HFF-Myc (cell line): ENCODE measurements at regions not wholly inside any gene's neighbourhood (a gene's known extent, or its start where the extent isn't known, plus 50 kb on each side); places are given as distances from the start of the nearest gene placed in this dataset.

ENCODE experiments used
- DNase-seq: peaks from one replicate; pipeline ENCODE4 v3.0.0-alpha.2; 2011; ENCODE audit warnings: low read depth; ENCODE audit errors: extremely low read depth
- H3K4me3 ChIP-seq: replicated peaks from 2 replicates; pipeline ENCODE4 v1.5.1; 2011; ENCODE audit warnings: low read depth, mild to moderate bottlenecking, control low read depth, low read length
- CTCF ChIP-seq: IDR thresholded peaks from 2 replicates; pipeline ENCODE4 v1.5.1; 2012; ENCODE audit warnings: mild to moderate bottlenecking, low read depth, low read length, control low read depth; ENCODE audit errors: missing control alignments

- no peak for TF ChIP-seq CTCF
- DNase-seq = no peak
- H3K4me3 ChIP-seq = no peak overlapping the region
Observed at GRCh38 chr5:67476995-67477394, 280.4 kb upstream of the CD180 start.

GRCh38 chr5:67476531-67476930, 279.9 kb upstream of the CD180 start:
- H3K4me3 ChIP-seq = no peak overlapping the region
- peak; percentile 39 for DNase-seq
- no peak for TF ChIP-seq CTCF

- H3K4me3 ChIP-seq = no peak overlapping the region
- no peak for TF ChIP-seq CTCF
- DNase-seq = no peak
Observed at GRCh38 chr5:67475489-67475888, 278.9 kb upstream of the CD180 start.

- H3K4me3 ChIP-seq = no peak overlapping the region
- DNase-seq = no peak
- no peak for TF ChIP-seq CTCF
Observed at GRCh38 chr5:67474597-67475238, 278.1 kb upstream of the CD180 start.

- no peak for DNase-seq
- TF ChIP-seq CTCF = no peak
- H3K4me3 ChIP-seq = no peak overlapping the region
Observed at GRCh38 chr5:67467110-67467509, 270.5 kb upstream of the CD180 start.

GRCh38 chr5:67465537-67466207, 269.1 kb upstream of the CD180 start:
- peak; percentile 85 for DNase-seq
- no peak for TF ChIP-seq CTCF

More at GRCh38 chr5:67465537-67466207, 269.1 kb upstream of the CD180 start:
- no peak overlapping the region for H3K4me3 ChIP-seq
